ENCODE measurements at regions not wholly inside any gene's neighbourhood (a gene's known extent, or its start where the extent isn't known, plus 50 kb on each side); places are given as distances from the start of the nearest gene placed in this dataset.
"Not testable (repeated sequence)": the region's sequence is repeated elsewhere in the genome, so short reads cannot be mapped to it uniquely, and the experiment has no call there.

GRCh38 chr5:21067724-21068123 is 1079.7 kb upstream of the CDH18 start:
- no peak for DNase-seq (ENCODE audit: low read depth, low spot score)

GRCh38 chr5:21063146-21063545 is 1075.1 kb upstream of the CDH18 start:
- DNase-seq (ENCODE audit: low read depth, low spot score): no peak

GRCh38 chr5:21058289-21058688 is 1070.3 kb upstream of the CDH18 start:
- no peak for DNase-seq (ENCODE audit: low read depth, low spot score)

- DNase-seq (ENCODE audit: low read depth, low spot score): no peak
These were observed 1063.9 kb upstream of the CDH18 start for GRCh38 chr5:21051945-21052344.

GRCh38 chr5:21049901-21050300 is 1061.9 kb upstream of the CDH18 start:
- no peak for DNase-seq (ENCODE audit: low read depth, low spot score)

- no peak for DNase-seq (ENCODE audit: low read depth, low spot score)
These were observed 1043.0 kb upstream of the CDH18 start for GRCh38 chr5:21030981-21031380.

GRCh38 chr5:21024966-21025365 is 1037.0 kb upstream of the CDH18 start:
- no peak for DNase-seq (ENCODE audit: low read depth, low spot score)

GRCh38 chr5:21013237-21013636 is 1025.2 kb upstream of the CDH18 start:
- DNase-seq (ENCODE audit: low read depth, low spot score): no peak

GRCh38 chr5:21007781-21008180 is 1019.8 kb upstream of the CDH18 start:
- DNase-seq (ENCODE audit: low read depth, low spot score): no peak

- not testable (repeated sequence) for DNase-seq (ENCODE audit: low read depth, low spot score)
These were observed 1000.9 kb upstream of the CDH18 start for GRCh38 chr5:20988933-20989332.

GRCh38 chr5:20985754-20986153 is 997.8 kb upstream of the CDH18 start:
- DNase-seq (ENCODE audit: low read depth, low spot score): no peak

GRCh38 chr5:20974426-20974825 is 986.4 kb upstream of the CDH18 start:
- no peak for DNase-seq (ENCODE audit: low read depth, low spot score)

GRCh38 chr5:20972419-20972925 is 984.5 kb upstream of the CDH18 start:
- DNase-seq (ENCODE audit: low read depth, low spot score): no peak

GRCh38 chr5:20959347-20959746 is 971.3 kb upstream of the CDH18 start:
- DNase-seq (ENCODE audit: low read depth, low spot score): no peak

GRCh38 chr5:20958641-20959040 is 970.6 kb upstream of the CDH18 start:
- no peak for DNase-seq (ENCODE audit: low read depth, low spot score)

GRCh38 chr5:20956134-20956533 is 968.1 kb upstream of the CDH18 start:
- DNase-seq (ENCODE audit: low read depth, low spot score): no peak

- no peak for DNase-seq (ENCODE audit: low read depth, low spot score)
These were observed 961.6 kb upstream of the CDH18 start for GRCh38 chr5:20949636-20950035.

GRCh38 chr5:20943183-20943971 is 955.4 kb upstream of the CDH18 start:
- not testable (repeated sequence) for DNase-seq (ENCODE audit: low read depth, low spot score)

- not testable (repeated sequence) for DNase-seq (ENCODE audit: low read depth, low spot score)
These were observed 954.6 kb upstream of the CDH18 start for GRCh38 chr5:20942603-20943002.

- not testable (repeated sequence) for DNase-seq (ENCODE audit: low read depth, low spot score)
These were observed 952.8 kb upstream of the CDH18 start for GRCh38 chr5:20940786-20941185.

GRCh38 chr5:20890936-20891335 is 902.9 kb upstream of the CDH18 start:
- DNase-seq (ENCODE audit: low read depth, low spot score): not testable (repeated sequence)

- not testable (repeated sequence) for DNase-seq (ENCODE audit: low read depth, low spot score)
These were observed 887.7 kb upstream of the CDH18 start for GRCh38 chr5:20875726-20876125.

GRCh38 chr5:20865892-20866291 is 877.9 kb upstream of the CDH18 start:
- not testable (repeated sequence) for DNase-seq (ENCODE audit: low read depth, low spot score)

All from iPS DF 19.7 (cell line).